HG03159 (cell line): ENCODE measurements at regions not wholly inside any gene's neighbourhood (a gene's known extent, or its start where the extent isn't known, plus 50 kb on each side); places are given as distances from the start of the nearest gene placed in this dataset.

ENCODE experiments used
- ATAC-seq: cut with Tn5 transposase; IDR thresholded peaks from one replicate; pipeline ENCODE4 v1.9.1; 2021; ENCODE audit warnings: mild to moderate bottlenecking, moderate library complexity; ENCODE audit not compliant: unreplicated experiment

DNA sequence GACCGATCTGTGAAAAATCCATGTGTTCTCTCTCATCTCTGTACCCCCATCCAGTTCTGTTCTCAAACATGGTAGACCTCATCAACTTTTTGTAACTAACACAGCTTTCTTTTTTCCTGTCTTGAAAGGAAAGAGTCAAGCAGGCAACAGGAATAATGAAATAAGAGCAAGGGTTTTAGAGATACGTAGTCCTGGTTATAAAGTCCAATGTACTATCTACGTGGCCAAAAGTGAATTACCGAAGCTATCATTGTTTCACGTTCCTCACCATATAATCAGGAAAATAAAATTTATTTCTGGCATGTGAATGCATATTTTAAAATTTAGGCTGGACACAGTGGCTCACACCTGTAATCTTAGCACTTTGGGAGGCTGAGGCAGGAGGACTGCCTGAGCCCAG is 472.2 kb upstream of the ANO3 start:
- ATAC-seq: no peak

DNA sequence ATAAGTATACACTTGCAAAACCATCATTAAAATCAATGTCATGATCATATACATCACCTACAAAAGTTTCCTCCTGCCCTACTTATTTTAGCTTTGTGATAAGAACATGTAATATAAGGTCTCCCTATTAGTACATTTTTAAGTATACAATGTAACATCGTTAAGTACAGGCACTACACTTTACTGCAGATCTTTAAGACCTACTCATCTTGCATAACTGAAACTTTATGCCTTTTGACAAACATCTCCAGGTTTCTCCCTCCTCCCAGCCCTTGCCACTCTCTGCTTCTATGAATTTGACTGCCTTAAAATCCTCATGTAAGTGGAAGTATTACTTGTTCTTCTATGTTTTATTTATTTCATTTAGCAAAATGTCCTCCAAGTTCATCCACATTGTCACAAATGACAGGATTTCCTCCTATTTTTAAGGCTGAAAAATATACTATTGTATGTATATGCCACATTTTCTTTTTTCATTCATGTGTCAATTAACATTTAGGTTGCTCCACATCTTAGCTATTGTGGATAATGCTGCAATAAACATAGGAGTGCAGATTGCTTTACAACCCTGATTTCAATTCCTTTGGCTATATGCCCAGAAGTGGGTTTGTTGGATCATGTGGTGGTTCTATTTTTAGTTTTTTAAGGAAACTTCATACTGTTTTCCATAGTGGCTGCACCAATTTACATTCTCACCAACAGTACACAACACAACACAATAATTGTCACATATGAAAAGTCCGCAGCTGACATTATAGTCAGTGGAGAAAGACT is 471.1 kb upstream of the ANO3 start:
- ATAC-seq: no peak

DNA sequence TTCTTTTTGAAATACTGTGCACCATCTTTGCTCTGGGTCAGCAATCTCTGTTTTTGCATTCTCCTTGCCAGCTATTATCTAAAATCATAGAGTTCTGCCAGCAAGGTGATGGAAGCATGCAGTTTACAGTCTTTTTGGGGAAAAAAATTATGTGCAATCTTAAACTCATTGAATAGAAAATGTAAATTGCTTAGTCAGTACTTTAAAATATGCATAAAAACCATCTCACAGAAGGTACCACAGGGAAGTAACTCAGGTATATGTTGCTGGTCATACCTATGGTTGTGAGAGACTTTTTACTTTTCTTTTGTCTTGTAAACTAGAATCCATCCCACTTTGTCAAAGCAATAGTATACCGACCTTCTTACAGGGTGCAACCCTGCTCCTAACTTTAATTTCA is 469.8 kb upstream of the ANO3 start:
- ATAC-seq: no peak

GRCh38 chr11:25863986-25864385 is 467.9 kb upstream of the ANO3 start:
- no peak for ATAC-seq

DNA sequence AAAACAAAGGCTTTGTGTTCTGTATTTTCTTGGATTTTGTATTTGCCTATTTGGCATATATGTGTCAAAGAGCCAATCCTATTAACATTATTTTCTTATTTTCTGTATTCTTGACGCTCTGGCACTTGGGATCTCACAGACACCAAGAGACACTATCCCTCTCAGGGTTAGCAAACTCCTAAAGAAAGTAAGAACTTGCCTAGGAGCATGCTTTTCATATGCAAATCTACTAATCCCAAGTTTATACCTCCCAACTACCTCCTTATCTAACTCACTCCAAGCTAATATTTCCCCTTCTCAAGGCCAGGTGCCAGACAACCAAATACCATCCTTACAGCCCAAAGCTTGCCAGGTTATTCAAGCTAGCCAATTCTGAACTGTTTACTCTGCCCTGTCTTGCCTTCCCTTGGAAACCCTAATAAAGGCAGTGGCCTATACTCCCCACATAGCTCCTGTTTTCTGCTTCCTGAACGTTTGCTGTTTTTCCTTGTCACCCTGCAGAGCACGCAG is 455.4 kb upstream of the ANO3 start:
- no peak for ATAC-seq

- no peak for ATAC-seq
Observed at GRCh38 chr11:25886036-25886435, 445.9 kb upstream of the ANO3 start.

DNA sequence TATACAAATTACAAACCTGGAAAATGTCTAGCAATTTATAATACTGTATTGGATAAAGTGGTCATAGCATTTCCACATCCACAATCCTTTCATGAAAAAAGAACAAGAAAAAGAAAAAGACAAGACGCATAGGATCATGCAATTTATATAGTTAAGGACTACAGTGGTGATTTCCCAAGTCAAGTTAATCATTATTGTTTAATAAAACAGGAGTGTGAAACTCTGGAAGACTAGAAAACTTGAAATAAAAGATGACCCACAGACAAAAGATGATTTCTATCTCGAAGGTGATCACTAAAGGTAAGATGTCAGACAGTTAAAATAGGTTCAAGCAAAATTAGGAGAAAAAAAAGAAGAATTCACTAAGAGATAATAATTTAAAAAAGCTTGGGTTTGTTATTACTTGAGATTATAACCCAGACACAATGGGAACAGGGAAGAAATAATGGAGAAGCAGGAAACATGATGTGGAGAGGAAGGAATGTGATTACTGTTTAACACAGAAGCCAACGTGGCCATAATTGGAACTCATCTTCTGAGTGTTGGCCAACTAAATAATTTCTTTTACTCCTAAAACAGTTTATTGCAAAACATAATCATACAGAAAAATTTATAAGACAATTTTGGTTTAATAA is 441.2 kb upstream of the ANO3 start:
- no peak for ATAC-seq

- no peak for ATAC-seq
Observed at GRCh38 chr11:25891960-25892359, 440.0 kb upstream of the ANO3 start.

GRCh38 chr11:25899617-25900160 is 432.2 kb upstream of the ANO3 start:
- ATAC-seq: no peak

GRCh38 chr11:25900814-25901213 is 431.1 kb upstream of the ANO3 start:
- ATAC-seq: no peak

DNA sequence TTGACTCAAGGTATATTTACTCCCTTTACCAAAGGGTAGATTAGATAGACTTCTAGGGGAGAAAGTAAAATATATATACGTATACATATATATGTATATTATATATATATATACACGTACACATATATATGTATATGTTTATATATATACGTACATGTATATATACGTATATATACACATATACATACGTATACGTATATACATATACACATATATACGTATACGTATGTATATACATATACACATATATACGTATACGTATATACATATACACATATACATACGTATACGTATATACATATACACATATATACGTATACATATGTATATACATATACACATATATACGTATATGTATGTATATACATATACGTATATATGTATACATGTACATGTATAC is 430.5 kb upstream of the ANO3 start:
- ATAC-seq: no peak

DNA sequence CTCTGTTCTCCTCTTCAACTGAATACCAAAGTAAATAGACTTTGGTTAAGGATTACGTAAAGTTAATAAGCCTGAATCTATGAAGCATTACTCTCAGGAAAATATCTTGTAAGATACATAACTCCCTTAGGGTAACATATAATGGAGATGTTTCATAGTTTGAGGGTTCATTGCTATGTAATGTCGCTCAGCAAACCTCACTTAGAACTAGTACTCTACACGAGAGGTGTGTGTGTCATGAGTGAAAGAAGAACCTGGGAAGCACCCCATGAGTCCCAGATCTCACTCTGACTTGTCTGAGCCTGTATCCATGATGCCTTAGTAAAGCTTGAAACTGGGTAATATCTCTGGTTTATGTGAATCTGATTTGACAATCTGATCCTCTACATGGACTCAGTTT is 429.5 kb upstream of the ANO3 start:
- ATAC-seq: no peak

GRCh38 chr11:25908726-25909125 is 423.2 kb upstream of the ANO3 start:
- no peak for ATAC-seq

DNA sequence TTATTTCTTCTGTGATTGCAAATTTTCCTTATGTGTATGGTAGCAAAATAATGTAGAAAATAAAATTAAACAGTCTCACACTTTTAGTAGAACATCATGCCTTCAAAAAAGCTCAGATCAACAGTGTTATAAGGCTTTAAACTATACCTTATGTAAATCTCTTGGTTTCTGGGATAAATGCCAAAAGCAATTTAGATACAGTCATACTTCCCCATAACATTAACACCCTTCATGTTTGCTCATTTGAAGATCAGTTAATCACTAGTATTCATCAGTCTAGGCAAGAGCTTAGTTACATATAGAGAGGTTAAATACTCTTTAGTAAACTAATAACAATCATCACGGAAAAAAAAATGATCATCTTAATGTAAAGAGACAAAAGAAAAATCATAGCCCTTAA is 421.8 kb upstream of the ANO3 start:
- no peak for ATAC-seq

DNA sequence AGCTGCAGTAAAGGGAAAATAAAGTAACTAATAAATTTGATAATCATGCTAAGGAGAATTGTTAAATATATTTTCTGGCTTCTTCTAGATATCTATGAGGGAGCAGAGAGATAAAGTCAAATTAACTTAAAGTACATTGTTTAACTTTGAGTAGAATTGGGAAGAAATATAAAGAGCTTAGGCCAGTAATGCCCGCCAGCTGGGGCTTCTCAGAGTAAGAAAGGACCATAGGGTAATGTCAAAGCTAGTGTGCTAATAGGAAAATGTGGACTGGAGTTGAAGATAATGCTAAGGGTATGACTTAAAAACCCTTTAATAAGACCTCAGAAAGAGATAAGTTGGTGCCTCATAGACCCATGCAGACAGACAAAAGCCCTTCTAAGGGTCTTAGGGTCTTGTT is 411.6 kb upstream of the ANO3 start:
- no peak for ATAC-seq

DNA sequence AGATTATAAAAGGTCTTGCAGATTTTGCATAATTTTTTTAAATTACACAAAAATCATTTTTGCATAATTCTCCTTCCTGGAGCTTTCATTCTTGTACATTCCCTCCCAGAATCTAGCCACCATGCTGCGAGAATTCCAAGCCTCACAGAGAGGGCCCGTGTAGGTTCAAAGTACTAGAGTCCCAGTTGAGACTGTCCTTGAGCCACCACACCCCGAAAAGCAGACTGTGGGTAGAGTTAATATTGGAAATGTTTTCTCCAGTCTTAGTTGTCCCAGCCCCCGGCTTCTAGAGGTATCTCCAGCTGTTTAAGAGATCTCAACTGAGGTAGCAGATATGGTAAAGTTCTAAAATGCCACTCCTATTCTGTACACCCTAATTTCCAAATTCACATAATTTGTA is 407.3 kb upstream of the ANO3 start:
- ATAC-seq: no peak

GRCh38 chr11:25925359-25925758 is 406.6 kb upstream of the ANO3 start:
- ATAC-seq: no peak

GRCh38 chr11:25927411-25927953 is 404.4 kb upstream of the ANO3 start:
- ATAC-seq: no peak

DNA sequence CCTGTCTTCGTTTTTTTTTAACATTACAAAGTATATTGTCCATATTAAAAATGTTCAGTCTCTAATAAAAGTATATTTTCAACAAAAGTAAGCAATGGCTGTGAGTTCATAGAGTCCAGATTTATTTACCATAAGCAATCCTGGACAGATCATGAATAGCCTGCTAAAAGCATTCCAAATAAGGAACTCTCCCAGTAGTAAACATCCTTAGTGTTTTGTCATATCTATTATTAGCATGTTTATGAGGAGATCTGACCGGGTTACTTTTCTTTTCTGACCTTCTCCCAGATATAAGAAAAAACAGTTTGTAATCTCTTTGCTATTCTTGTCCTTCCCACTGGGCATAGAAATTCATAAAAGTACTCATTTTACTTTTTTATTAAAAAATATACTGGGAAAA is 403.9 kb upstream of the ANO3 start:
- no peak for ATAC-seq

DNA sequence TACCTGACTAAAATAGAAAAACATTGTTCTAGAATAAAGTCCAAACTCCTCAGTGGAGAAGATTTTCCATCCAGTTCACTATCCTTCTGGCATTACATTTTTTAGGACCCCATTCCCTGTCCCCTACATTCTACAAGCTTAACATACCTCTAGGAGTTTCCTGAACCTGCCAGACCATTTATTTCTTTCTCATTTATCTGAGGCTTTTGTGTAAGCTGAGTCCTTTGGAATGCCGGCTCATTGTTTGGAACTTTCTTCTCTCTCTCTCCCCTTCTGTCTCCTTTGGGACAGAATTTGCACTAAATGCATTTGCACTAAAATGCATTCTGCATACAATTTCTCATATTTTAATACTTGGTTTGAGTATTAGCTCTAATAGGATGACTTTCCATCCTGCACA is 393.0 kb upstream of the ANO3 start:
- ATAC-seq: no peak

- no peak for ATAC-seq
Observed at GRCh38 chr11:25939691-25940090, 392.2 kb upstream of the ANO3 start.

DNA sequence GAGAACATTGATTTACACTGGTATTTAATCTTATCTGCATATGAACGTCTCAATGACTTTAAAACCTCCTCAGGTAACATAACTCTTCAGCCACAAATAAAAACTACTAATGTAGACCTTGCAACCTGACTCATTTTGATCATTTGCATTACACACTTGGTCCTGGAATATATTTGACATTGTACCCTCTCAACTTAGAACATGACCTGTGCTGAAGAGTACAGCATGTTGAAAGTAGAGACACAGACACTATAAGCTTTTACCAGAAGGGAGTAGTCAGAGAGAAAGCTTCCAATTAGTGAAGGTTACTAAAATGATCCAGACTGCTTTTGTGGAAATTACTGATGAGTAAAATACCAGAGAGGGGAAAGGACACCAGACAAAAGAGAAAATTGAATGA is 390.6 kb upstream of the ANO3 start:
- no peak for ATAC-seq
